NCI-H2171 treated with DMSO at 0.1 percent for 48 hours (cell line): ENCODE measurements at regions not wholly inside any gene's neighbourhood (a gene's known extent, or its start where the extent isn't known, plus 50 kb on each side); places are given as distances from the start of the nearest gene placed in this dataset.

Experiments
- DNase-seq: peaks from one replicate; lab custom pipeline; 2025; lab: John Stamatoyannopoulos, UW

DNA sequence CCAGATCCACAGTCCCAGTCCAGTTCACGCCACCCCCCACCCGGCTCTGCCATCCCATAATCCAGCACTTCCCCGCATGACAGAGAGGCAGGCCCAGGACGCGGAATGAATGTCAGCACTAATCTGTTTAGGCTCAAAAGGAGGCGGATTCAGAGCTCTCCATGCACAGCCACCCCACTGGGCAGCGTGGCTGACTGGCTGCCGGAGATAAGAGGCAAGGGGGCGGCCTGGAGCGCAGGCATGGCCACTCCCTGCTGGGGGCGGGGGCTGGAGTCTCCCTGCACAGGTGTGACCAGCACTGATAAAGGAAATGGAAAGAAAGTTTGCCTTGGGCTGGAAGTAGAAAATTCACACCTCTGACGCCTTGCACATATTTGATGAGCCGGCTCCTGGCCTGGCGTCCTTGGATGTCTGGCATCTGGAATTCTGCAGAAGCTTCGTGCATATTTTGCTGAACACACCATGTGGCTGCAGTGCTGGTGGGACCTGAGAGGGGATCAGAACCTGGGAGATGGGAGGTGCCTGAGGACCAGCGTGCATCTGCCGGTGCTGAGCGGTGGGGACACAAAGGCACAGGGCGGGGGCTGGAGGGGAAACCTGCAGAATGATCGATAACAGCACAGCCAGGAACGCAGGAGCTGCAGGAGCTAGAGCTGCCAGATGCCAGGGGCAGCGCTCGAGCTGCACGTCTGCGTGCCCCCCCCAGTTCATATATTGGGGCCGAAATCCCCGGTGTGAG lies 344.4 kb downstream of the CTTN start:
- DNase-seq: no peak

DNA sequence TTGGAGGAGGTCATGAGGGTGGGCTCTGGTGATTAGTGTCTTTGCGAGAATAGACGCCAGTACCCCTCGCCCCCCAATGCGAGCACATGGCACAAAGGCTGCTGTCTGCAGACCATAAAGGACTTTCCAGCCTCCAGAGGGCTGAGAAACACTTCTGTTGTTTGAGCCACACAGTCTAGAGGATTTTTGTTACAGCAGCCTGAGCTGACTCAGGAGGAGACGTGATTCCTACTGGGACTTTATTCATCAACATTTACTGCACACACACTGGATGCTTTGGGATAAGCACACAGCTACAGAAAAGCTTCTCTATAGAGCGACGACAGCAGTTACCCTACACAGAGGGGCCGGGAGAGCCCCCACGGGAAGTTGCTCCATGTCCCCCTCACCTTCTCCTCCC lies 345.0 kb downstream of the CTTN start:
- no peak for DNase-seq

DNA sequence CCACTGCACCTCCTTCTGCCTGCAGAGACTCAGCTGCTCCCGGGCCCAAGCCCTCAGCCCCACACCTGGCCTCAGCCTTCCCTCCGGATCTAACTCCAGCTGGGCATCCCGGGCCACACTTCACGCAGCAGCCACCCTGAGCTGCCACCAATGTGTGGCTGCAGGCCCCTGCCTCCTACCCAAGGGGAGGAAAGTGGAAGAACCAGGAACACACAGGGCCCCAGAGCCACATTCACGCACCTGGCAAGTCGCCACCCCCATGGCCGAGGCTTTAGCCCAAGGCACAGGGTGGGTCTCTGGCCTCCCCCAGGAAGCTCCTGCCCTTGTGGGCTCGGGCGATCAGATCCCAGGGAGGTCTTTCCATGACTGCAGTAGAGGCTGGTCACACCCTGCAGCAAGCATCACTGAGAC lies 345.6 kb downstream of the CTTN start:
- no peak for DNase-seq

DNA sequence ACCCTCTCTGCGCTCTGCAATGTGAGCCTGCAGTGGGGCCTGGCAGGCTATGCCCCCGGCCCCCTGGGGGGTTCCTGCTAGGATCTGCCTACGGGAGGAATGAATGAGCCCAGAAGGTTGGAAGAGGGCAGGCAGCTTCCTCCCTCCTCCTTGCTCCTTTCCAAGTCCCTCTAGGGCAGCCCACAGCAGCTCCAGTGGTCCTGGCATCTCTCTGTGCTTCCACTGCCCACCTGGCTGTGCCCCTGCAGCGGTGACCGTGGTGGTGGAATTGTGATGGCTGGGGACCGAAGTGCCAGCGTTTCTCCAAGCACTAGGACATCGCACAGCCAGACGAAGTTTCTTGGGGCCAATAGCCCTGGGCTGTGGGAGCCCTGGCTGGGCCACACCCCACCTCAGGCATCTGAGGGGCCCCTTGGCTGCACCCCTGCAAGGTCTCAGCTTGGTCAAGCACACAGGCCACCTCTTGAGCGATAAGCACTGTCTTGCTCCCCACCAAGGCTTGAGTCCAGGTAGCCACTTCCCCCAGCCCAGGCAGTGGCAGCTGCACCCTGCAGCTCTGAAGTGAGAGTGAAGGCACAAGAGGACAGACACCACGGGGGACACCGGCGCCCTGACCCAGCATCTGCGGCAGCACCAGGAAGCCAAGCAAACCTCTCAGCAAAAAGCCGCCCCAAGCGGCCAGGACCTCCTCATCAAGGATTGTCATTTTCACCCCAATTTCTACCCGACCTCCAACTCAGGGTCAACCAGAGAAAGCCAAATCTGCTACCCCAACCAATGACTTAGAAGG lies 346.3 kb downstream of the CTTN start:
- DNase-seq: no peak

DNA sequence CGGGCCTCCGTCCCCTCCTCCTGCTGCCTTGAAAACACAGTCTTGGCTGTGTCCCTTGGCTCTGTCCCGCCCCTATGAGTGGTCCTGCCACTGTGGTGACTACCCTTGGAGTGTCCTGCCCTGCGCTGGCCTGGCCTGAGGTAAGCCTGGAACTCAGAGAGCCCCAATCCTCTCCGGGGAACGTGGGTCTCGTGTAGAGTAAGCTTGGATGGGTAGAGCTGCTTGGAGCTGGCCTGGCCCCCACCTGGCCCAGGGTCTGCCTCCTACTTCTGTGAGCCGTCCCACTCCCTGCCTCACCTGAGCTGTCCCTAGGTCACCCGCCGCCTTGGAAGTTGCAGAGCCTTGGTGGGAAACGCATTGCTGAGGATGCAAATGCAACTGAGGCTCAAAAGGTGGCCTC lies 347.1 kb downstream of the CTTN start:
- no peak for DNase-seq

DNA sequence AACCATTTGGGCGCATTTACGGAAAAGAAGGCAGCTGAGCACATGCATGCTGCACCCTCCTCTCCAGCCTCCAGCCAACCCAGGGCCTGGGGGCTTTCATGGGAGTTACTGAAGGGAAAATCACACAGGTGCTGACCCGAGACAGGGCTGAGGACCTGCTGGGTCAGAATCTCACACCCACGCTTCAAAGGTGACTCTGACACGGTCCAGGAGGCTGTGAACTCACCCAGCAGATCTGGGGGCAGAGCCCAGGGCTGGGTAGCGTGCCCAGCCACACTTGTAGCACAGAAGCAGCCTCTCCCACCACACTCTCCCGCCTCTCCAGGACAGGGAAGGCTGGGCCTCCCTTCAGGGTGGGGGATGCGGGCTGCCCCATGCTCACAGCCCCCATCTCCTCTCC lies 347.6 kb downstream of the CTTN start:
- DNase-seq: no peak

DNA sequence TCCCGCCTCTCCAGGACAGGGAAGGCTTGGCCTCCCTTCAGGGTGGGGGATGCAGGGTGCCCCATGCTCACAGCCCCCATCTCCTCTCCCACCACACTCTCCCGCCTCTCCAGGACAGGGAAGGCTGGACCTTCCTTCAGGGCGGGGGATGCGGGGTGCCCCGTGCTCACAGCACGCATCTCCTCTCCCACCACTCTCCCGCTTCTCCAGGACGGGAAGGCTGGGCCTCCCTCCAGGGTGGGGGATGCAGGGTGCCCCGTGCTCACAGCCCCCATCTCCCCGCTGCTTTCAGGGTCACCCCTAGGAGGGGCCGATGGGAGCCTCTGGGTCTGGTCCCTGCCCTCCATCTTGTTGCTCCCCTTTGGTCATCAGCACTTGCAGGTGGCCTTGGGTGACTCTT lies 348.0 kb downstream of the CTTN start:
- DNase-seq: no peak

DNA sequence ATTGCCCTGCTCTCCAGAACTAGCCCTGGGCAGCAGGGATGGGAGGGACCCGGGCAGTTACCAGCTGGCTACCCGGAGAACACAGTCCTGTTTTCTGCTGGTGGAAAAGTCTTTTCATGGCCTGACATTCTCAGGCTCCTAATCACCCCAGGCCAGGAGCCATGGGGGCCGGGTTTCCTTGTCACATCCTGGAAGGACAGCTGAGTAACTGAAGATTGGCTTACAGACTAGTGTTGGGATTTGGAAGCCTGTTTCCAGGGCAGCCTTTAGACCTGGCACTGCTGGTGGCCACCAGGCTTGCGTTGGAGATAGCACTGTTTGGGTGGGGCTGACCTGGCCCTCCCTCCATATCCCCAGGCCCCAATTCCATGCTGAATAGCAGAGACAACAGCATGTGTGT lies 349.0 kb downstream of the CTTN start:
- no peak for DNase-seq

DNA sequence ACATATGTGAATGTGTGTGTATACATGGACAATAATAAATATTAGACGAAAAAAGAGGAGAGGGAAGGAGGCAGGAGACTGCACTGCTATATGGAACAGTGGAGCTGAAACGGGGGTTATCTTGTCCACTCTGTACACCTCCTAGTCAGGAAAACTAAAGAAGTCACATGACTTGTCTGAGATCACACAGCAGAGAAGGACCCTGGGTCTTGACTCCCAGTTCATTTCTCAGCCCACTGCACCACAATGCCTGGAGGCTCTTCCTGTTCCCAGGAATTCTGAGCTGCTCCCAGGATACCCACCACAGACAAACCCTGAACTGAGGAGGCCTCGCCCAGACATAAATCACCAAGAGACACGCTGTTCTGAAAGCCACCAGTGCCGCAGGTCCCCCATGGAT lies 349.6 kb downstream of the CTTN start:
- no peak for DNase-seq

DNA sequence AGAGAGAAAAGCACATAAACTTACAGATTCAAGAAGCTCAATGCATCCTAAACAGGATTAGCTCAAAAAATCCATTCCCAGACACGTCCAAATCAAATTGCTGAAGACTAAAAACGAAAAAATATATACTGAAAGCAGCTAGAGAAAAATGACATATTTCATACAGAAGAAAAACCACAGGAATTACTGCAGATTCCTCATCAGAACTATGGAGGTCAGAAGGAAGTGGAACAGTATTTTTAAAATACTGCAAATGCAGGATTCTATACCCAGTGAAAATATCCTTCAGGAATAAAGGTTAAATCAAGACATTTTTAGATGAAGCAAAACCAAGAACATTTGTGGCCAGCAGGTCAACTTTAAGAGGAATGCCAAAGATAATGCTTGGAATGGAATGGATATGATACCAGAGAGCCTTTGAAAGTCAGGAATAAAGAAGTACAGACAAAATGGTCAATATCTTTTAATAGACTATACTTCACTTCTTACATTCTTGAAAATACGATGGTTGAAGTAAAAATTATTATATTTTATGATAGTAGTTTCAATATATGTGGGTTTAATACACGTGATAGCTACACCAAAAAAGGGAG lies 352.9 kb downstream of the CTTN start:
- peak; percentile 8 for DNase-seq

DNA sequence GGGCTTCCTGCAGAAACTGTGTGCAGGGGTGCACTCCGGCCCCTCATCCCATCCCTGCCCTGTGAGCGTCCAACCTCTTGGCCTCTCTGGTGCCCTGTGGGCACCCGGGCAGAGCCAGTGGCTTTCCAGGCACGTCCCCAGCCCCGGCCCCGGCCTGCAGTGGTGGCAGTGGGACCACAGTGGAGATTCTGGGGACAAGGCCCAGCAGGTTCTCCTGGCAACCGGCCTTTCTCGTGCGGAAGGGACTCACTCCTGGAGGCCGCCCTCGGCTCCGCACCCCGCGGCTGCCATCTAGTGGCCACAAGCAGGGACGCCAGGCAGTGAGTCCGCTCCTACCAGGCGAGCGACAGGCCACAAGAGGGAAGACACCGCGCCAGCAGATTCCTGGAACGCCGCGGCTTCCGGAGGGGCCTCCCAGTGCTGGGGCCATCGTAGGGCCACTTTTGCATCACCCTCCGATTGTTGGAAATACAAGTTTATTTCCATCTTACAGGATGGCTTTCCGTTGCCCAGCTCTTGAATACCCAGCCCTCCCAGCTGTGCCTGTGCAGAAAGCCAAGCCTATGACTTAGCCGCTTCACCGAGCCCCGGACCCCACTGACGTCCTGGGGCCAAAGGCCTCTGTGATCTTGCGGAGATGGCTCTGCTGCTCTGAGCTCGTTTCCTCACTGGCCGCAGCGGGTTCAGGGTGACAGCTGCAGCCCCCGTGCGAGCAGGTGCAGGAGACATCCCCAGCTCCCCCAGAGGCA lies 357.3 kb downstream of the CTTN start:
- peak; percentile 81 for DNase-seq

DNA sequence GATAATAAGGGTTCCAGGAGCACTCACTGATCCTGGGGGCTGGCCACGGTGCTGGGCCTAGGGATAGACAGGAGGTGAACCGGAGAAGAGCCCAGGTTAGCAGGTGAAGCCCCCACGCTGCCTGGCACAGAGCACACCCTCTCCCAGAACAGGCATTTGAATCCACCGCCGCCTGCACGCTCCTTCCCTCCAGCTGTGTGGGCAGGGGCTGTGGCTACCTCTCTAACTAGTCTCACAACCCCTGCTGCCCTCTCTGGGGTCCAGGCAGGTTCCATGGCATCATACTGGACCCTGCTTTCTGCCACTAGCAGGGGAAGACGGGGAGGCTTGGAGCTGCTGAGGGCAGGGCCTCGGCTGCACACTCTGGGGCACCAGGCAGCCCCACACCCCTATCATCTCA lies 358.0 kb downstream of the CTTN start:
- no peak for DNase-seq

DNA sequence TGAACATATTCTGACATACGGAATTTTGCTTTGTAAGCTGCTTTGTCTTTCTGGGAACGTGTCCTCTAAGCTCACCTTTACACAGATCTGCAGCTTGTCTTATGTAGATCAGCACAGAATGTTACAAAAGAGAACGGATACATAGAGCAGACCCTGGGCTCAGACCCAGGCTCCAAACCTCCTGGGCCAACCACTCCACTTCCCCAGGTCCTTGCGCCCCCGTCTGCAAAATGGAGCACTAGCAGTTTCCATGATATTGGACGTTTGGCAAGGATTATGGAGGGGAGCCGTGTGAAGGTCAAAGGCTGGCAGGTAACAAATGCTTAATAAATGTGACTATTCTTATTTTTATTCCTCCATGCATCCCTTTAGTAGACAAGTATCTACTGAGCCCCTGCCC lies 358.4 kb downstream of the CTTN start:
- no peak for DNase-seq

DNA sequence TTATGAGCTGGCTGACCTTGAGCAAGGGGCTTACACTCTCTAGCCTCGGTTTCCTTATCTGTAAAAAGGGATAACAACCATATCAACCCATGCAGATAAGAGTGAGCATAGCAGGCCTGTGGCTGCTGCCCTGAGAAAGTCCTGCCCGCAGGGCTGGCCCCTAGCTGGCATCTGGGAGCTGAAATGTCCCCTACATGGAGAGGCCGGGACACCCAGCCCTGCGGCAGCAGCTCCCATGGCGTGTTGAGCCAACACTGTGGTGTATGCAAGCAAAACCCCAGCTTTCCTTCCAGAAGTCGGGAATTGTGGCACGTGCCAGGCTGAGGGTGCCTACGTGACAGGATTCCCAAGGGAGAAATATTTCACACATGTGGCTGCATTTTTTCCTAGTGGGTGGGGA lies 358.9 kb downstream of the CTTN start:
- DNase-seq: no peak

DNA sequence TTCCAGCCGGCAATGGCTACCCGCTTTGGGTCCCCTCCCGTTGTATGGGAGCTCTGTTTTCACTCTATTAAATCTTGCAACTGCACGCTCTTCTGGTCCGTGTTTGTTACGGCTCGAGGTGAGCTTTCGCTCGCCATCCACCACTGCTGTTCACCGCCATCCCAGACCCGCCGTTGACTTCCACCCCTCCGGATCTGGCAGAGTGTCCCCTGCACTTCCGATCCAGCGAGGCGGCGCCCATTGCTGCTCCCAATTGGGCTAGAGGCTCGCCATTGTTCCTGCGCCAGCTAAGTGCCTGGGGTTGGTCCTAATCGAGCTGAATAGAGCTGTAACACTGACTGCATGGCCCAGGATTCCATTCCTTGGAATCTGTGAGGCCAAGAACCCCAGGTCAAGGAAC lies 359.9 kb downstream of the CTTN start:
- no peak for DNase-seq

DNA sequence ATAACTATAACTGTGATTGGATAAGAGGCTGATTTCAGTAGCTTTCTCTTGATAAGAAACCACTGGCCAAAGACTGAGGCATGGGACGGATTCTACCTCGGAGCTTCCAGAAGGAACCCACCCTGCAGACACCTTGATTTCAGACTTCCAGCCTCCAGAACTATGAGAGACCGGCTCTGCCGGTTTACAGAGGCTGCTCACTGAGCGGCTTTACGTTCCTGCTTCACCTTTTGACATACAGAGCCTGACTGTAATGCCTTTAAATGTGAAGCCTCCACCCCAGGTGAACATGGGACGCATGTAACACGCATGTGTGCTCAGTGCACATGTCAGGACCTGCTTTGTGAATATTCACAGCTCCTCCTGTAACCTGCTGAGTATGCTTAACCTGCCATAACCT lies 361.5 kb downstream of the CTTN start:
- DNase-seq: no peak

DNA sequence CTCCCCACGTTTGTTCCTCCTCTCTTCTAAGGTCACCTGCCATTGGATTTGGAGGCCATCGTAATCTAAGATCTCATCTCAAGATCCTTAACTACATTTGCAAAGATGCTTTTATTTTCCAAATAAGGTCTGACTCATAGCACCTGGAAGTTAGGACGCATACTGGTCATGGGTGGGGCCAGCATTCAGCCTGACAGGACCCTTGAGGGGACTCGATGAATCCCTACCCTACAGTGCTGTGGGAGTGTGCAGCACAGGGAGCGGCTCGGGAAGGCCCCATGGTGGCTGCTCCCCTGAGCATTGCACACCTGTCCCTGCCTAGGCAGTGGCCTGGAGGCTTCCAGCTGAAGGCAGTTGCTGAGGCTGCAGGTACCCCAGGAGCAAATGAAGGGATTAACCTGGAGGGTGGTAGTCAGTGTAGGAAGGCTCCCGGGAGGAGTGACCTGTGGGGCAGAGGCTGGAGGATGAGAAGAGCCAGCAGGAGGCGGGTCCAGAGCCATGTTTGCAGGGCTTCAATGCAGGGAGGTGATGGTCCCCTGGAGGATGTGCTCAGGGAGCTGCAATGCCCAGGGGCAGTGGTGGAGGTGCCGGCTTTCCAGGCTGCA lies 362.2 kb downstream of the CTTN start:
- no peak for DNase-seq

DNA sequence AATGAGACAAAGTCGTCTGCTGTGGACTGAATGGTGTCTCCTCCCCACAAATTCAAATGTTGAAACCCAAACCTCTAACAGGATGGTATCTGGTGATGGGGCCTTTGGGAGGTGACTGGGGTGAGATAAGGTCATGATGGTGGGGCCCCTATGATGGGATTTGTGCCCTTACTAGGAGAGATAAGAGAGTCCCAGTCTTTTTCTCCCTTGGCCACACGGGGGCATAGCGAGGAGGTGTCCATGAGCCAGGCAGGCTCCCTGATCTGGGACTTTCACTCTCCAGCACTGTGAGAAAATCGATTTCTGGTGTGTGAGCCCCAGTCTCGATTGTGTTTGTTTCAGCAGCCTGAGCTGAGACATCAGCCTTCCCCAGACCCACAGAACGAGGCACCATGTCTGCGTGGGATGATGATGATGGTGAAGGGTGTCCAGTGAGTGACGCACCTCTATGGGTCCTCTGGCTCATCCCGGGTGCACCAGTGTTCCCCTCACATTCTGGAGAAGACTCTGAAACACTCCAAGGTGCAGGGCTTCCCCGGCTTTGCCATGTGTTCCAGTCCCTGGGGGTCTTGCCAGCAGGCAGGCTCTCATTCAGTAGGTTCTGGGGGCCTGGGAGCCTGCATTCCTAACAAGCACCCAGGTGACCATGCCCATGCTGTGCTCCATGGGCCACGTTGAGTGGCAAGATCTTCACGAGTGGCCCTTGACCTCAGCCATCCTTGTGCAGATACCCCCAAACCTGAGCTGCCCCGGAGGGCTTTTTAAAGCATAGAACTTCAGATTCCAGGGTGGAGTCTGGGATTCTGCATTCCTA lies 363.0 kb downstream of the CTTN start:
- DNase-seq: no peak

DNA sequence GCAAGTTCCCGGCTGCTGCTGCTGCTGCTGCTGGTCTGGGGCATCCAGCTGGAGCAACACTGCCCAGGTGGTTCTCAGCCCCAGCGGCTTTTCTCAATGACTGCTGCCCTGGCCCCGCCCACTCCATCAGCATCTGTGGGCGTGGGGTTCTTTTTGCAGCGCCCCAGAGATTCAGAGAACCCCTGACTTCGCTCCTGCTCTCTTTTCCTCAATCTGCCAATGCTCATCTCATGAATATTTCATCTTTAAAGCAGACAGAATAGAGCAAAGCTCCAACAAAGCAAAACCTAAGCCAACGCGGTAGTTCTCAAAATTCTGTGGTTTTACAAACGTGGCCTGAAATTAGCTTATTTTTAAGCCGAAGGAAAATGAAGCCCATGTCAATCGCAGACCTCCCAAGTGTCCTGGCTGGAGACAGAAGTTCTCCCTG lies 363.6 kb downstream of the CTTN start:
- DNase-seq: no peak

DNA sequence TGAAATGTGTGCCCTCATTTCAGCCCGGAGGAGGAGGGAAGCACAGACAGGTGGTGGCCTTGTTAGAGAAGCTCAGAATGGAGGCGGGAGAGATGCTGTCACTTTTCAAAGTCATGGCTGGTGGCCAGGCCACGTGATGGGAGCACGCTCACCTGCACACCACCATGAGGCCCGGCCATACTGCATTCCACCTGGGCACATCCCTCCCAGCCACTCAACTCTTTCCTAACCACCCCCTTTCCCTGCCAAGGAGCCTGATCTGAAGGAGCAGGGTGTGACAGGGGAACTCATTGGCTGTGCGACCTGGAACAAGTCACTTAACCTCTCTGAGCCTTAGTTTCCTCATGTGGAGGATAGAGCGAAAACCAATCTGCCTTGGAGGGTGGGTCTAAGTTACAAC lies 364.5 kb downstream of the CTTN start:
- no peak for DNase-seq

DNA sequence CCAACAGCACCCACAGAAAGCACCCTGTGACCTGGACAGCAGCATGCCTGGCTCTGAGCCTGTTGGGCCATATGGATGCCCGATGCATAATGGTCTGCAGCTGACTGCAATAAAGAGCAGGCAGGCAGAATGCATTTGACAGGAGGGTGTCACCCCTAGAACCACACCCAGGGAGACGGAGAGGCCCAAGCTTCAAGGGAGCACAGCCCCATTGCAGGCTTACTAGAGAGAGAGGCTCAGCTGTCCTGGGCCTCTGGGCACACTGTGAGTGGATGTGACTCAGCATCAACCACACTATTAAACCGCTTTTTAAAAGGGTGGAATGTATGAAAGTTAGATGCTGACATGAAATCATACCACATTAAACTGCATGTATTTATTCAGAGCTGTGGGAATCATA lies 365.3 kb downstream of the CTTN start:
- DNase-seq: no peak
